PC-3 (cell line): ENCODE measurements at regions not wholly inside any gene's neighbourhood (a gene's known extent, or its start where the extent isn't known, plus 50 kb on each side); places are given as distances from the start of the nearest gene placed in this dataset.

ENCODE experiments used
- ATAC-seq: fragments of 200-7000 bp; cut with Tn5 transposase; 2 replicates; pipeline ENCODE4 v1.9.1; 2020; ENCODE audit warnings: mild to moderate bottlenecking, moderate library complexity
- BruUV-seq: library from RNA; stranded (reverse); fragments of 400-500 nt; replicated peaks from 2 replicates; lab custom pipeline; 2021; lab: Mats Ljungman, UMichigan
- CTCF ChIA-PET: fragments of 300-600 bp; sonication (Branson Sonifier 250); formaldehyde crosslinking; loops from one replicate; lab custom pipeline; 2022; ENCODE audit warnings: antibody characterized with exemption; lab: Charles Lee
- POLR2A ChIA-PET: fragments of 300-600 bp; sonication (Branson Sonifier 250); formaldehyde crosslinking; loops from one replicate; lab custom pipeline; 2022; ENCODE audit warnings: antibody characterized with exemption; ENCODE audit not compliant: unreplicated experiment; lab: Charles Lee
- DNase-seq: peaks from one replicate; pipeline ENCODE4 v3.0.0-alpha.2; 2015
- H2AFZ ChIP-seq: fragments of 300-600 bp; sonication (generic); 2 replicates; pipeline ENCODE4 v1.6.0; 2016; ENCODE audit warnings: antibody characterized with exemption, low read length
- H3F3A ChIP-seq: fragments of 300-600 bp; sonication (generic); one replicate; pipeline ENCODE4 v1.6.0; 2017; ENCODE audit warnings: antibody characterized with exemption, low read length, control low read depth, mild to moderate bottlenecking; ENCODE audit not compliant: unreplicated experiment
- H3K27ac ChIP-seq: fragments of 300-600 bp; sonication (generic); 2 replicates; pipeline ENCODE4 v1.5.1; 2016; ENCODE audit warnings: mild to moderate bottlenecking, low read length
- H3K27me3 ChIP-seq: fragments of 300-600 bp; sonication (generic); 2 replicates; pipeline ENCODE4 v1.6.1; 2016; ENCODE audit warnings: low read length, mixed read lengths
- H3K36me3 ChIP-seq: fragments of 300-600 bp; sonication (generic); 2 replicates; pipeline ENCODE4 v1.6.1; 2016; ENCODE audit warnings: low read depth, mixed run types, low read length, mixed read lengths
- H3K4me1 ChIP-seq: fragments of 300-600 bp; sonication (generic); 2 replicates; pipeline ENCODE4 v1.5.1; 2016; ENCODE audit warnings: low read length; ENCODE audit not compliant: insufficient read depth
- H3K4me2 ChIP-seq: fragments of 300-600 bp; sonication (generic); 2 replicates; pipeline ENCODE4 v1.6.0; 2016; ENCODE audit warnings: low read length
- H3K4me3 ChIP-seq: fragments of 300-600 bp; sonication (generic); 2 replicates; pipeline ENCODE4 v1.5.1; 2016; ENCODE audit warnings: mild to moderate bottlenecking, low read length, mixed read lengths
- H3K79me2 ChIP-seq: fragments of 300-600 bp; sonication (generic); 2 replicates; pipeline ENCODE4 v1.6.1; 2017; ENCODE audit warnings: low read length, mixed read lengths
- H3K9ac ChIP-seq: fragments of 300-600 bp; sonication (generic); 2 replicates; pipeline ENCODE4 v1.6.0; 2016; ENCODE audit warnings: mild to moderate bottlenecking, low read length
- H3K9me2 ChIP-seq: fragments of 300-600 bp; sonication (generic); replicated peaks from 2 replicates; pipeline ENCODE4 v1.6.1; 2016; ENCODE audit warnings: mixed run types, low read length, mixed read lengths
- H3K9me3 ChIP-seq: fragments of 300-600 bp; sonication (generic); 2 replicates; pipeline ENCODE4 v1.6.1; 2016; ENCODE audit warnings: low read length, mixed read lengths
- H4K20me1 ChIP-seq: fragments of 300-600 bp; sonication (generic); 2 replicates; pipeline ENCODE4 v1.6.1; 2016; ENCODE audit warnings: low read length, mixed read lengths
- EZH2 ChIP-seq: fragments of 300-600 bp; sonication (generic); IDR thresholded peaks from one replicate; pipeline ENCODE4 v1.6.1; 2017; ENCODE audit warnings: antibody characterized with exemption, mild to moderate bottlenecking, low read length; ENCODE audit not compliant: unreplicated experiment
- EZH2phosphoT487 ChIP-seq: fragments of 300-600 bp; sonication (generic); IDR thresholded peaks from 2 replicates; pipeline ENCODE4 v1.6.1; 2018; ENCODE audit warnings: mild to moderate bottlenecking, antibody characterized with exemption, low read length, borderline replicate concordance
- intact Hi-C: fragments of 100-400 bp; cut with micrococcal nuclease; formaldehyde crosslinking; loops from 2 replicates; pipeline ENCODE4 v1.9.0; 2023
- TF ChIP-seq, protein P1 (sequence below): fragments of 300-600 bp; sonication (generic); conservative IDR thresholded peaks from 2 replicates; pipeline ENCODE4 v1.5.1; 2017; ENCODE audit warnings: antibody characterized with exemption, low read depth, mild to moderate bottlenecking, low read length

DNA sequence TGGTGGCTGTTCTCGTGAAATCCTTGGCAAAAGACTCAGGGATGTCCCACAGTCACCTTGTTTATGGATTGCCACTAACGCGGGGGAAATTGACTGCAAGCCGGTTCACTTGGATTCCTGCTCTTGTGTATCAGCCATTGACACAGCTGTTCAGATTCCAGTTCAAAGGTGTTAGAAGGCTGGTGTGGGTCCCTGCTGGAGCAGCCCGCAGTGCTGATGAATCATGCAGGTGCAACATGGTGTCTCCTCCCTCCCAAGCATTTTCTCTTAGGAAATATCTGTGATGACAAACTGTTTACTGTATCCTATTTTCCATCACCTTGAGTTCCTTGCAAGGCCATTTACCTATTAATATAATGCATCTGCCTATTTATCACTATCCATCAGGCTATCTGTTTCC, 170.1 kb downstream of the GATA3 start:
- Histone ChIP-seq H3K9me2 (no peaks in the 10 kb centered on the region), H3K4me2 (no peak overlapping the region), H3K27me3 (no peaks in the 10 kb centered on the region), H2AFZ (no peak overlapping the region), H3K27ac (no peak overlapping the region), H3K4me3 (no peak overlapping the region), H4K20me1 (no peaks in the 10 kb centered on the region), H3K9me3 (no peaks in the 10 kb centered on the region), H3K9ac (no peak overlapping the region), H3F3A (no peaks in the 10 kb centered on the region), H3K36me3 (no peaks in the 10 kb centered on the region), H3K79me2 (no peaks in the 10 kb centered on the region), H3K4me1 (no peaks in the 10 kb centered on the region; the same call in 1 of the 2 replicates)
- intact Hi-C loops, result no loop called here
- TF ChIP-seq EZH2phosphoT487, result no peak
- TF ChIP-seq, protein P1, sequence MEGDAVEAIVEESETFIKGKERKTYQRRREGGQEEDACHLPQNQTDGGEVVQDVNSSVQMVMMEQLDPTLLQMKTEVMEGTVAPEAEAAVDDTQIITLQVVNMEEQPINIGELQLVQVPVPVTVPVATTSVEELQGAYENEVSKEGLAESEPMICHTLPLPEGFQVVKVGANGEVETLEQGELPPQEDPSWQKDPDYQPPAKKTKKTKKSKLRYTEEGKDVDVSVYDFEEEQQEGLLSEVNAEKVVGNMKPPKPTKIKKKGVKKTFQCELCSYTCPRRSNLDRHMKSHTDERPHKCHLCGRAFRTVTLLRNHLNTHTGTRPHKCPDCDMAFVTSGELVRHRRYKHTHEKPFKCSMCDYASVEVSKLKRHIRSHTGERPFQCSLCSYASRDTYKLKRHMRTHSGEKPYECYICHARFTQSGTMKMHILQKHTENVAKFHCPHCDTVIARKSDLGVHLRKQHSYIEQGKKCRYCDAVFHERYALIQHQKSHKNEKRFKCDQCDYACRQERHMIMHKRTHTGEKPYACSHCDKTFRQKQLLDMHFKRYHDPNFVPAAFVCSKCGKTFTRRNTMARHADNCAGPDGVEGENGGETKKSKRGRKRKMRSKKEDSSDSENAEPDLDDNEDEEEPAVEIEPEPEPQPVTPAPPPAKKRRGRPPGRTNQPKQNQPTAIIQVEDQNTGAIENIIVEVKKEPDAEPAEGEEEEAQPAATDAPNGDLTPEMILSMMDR, result no peak
- TF ChIP-seq EZH2, result no peak
- ChIA-PET CTCF (no interaction called here), POLR2A (no interaction called here)
- DNase-seq, result no peak
- no TSS peak for BruUV-seq
- ATAC-seq, result no peak

DNA sequence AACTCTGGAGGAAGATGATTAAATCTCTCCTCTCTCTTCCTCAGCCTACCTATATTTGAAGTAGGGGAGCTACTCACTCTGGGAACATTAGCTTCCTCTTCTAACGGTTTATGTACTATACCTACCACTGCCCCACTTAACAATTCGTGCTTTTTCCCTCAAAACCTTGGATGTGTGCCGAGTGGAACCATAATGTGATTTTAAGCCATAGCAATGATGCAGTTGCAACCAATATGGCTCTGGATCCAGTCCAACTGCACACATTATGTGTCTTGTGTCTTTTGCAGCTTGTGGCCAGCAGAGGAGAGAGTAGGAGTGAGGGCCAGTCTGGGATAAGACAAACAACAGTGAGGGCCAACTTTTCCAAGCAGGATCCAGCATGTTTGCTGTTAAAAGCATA, 170.7 kb downstream of the GATA3 start:
- Histone ChIP-seq H3K4me3 (no peak overlapping the region), H3K4me2 (no peak overlapping the region), H3K9me2 (no peaks in the 10 kb centered on the region), H2AFZ (no peak overlapping the region), H4K20me1 (no peaks in the 10 kb centered on the region), H3K9ac (no peak overlapping the region), H3K9me3 (no peaks in the 10 kb centered on the region), H3F3A (no peaks in the 10 kb centered on the region), H3K36me3 (no peaks in the 10 kb centered on the region), H3K79me2 (no peaks in the 10 kb centered on the region), H3K27me3 (no peaks in the 10 kb centered on the region), H3K4me1 (no peaks in the 10 kb centered on the region; the same call in 1 of the 2 replicates), H3K27ac (no peak overlapping the region)
- DNase-seq (no peak), ATAC-seq (no peak)
- CTCF ChIA-PET, result no interaction called here
- intact Hi-C loops, result no loop called here
- BruUV-seq, result no TSS peak
- POLR2A ChIA-PET, result no interaction called here
- TF ChIP-seq EZH2phosphoT487, result no peak

DNA sequence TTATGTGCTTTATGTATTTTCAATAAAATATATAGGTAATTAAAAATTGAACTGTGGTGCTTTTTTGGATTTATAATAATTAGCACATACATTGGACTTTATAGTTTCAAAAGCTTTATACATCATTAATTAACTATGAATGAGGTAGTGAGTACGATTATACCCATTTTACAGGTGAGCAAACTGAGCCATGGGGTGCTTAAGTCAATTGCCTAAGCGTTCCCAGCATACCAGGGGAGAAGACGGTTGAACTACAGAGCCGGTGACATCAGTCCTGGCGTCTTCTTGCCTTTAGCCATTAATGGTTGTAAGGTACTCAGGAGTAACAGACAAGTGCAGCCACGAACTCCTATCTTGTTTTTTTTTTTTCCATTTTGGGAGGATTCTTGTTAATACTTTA, 172.8 kb downstream of the GATA3 start:
- no peaks in the 10 kb centered on the region for H3K79me2 ChIP-seq
- ATAC-seq (no peak), DNase-seq (no peak)
- H3K27ac ChIP-seq, result no peak overlapping the region
- H3K9me2 ChIP-seq, result no peaks in the 10 kb centered on the region
- TF ChIP-seq, protein P1, result no peak
- TF ChIP-seq EZH2phosphoT487, result no peak
- TF ChIP-seq EZH2, result no peak
- no peaks in the 10 kb centered on the region for H3F3A ChIP-seq
- intact Hi-C loops, result no loop called here
- H3K4me3 ChIP-seq, result no peak overlapping the region
- H2AFZ ChIP-seq, result no peak overlapping the region
- BruUV-seq, result no TSS peak
- ChIA-PET CTCF (no interaction called here), POLR2A (no interaction called here)
- no peak overlapping the region for H3K9ac ChIP-seq
- H3K4me2 ChIP-seq, result no peak overlapping the region
- no peaks in the 10 kb centered on the region for H3K27me3 ChIP-seq
- H3K36me3 ChIP-seq, result no peaks in the 10 kb centered on the region
- H4K20me1 ChIP-seq, result no peaks in the 10 kb centered on the region
- H3K4me1 ChIP-seq, result no peaks in the 10 kb centered on the region; the same call in 1 of the 2 replicates
- H3K9me3 ChIP-seq, result no peaks in the 10 kb centered on the region
